ENCODE measurements at regions not wholly inside any gene's neighbourhood (a gene's known extent, or its start where the extent isn't known, plus 50 kb on each side); places are given as distances from the start of the nearest gene placed in this dataset.

DNA sequence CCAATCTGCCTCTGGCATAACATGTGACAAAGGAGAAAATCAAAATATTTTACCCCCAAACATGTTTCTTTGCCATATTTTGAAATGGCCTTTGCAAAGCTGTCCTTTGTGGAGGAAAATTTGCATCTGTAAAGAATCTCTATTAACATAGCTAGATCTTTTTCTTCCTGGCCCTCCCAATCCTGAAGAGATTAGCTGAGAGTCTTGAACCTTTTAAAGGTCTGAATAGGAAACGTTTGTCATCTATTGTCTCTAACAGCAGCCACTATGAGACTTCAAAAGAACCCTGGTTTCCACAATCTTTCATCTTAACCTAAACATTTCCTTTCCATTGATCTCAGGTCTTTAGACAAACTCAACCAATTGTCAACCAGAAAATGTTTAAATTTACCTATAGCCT, 520.9 kb upstream of the TGFBR2 start:
- DNase-seq = no peak
- TF ChIP-seq, protein P1, sequence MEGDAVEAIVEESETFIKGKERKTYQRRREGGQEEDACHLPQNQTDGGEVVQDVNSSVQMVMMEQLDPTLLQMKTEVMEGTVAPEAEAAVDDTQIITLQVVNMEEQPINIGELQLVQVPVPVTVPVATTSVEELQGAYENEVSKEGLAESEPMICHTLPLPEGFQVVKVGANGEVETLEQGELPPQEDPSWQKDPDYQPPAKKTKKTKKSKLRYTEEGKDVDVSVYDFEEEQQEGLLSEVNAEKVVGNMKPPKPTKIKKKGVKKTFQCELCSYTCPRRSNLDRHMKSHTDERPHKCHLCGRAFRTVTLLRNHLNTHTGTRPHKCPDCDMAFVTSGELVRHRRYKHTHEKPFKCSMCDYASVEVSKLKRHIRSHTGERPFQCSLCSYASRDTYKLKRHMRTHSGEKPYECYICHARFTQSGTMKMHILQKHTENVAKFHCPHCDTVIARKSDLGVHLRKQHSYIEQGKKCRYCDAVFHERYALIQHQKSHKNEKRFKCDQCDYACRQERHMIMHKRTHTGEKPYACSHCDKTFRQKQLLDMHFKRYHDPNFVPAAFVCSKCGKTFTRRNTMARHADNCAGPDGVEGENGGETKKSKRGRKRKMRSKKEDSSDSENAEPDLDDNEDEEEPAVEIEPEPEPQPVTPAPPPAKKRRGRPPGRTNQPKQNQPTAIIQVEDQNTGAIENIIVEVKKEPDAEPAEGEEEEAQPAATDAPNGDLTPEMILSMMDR (conservative IDR thresholded peaks at IDR 0.05) = no peak
- Histone ChIP-seq H3K27me3 (ENCODE audit: control insufficient read depth, insufficient read depth, low read length, poor library complexity, severe bottlenecking) (peaks cover 24% of the 10 kb centered on the region), H3K4me3 (ENCODE audit: low read length) (peak overlapping the region; percentile 66), H3K4me1 (ENCODE audit: control insufficient read depth, insufficient read depth, low read length) (peaks cover 6% of the 10 kb centered on the region), H3K9me3 (ENCODE audit: control insufficient read depth, low read length) (no peaks in the 10 kb centered on the region), H3K27ac (ENCODE audit: low read depth, low read length) (no peak overlapping the region), H3K9ac (ENCODE audit: extremely low read depth, low read length, poor library complexity, severe bottlenecking) (no peak overlapping the region), H3K36me3 (ENCODE audit: control insufficient read depth, insufficient read depth, low read length) (no peaks in the 10 kb centered on the region)
- peaks cover 6% of the 10 kb centered on the region for H3K9me3 Mint-ChIP-seq
- peaks cover 47% of the 10 kb centered on the region for H3K4me1 Mint-ChIP-seq
- H3K27me3 Mint-ChIP-seq (ENCODE audit: insufficient read depth) = peaks cover 26% of the 10 kb centered on the region
- no peaks in the 10 kb centered on the region for H3K36me3 Mint-ChIP-seq (ENCODE audit: low read depth)
- WGBS, 2 experiments (ENCODE audit: insufficient coverage in 1 of 2, insufficient read length in 1 of 2) = 0% methylated on average over 1 of the region's 1 CpG
- H3K27ac Mint-ChIP-seq = peak overlapping the region; percentile 46
- H3K4me3 Mint-ChIP-seq = peak overlapping the region; percentile 42

DNA sequence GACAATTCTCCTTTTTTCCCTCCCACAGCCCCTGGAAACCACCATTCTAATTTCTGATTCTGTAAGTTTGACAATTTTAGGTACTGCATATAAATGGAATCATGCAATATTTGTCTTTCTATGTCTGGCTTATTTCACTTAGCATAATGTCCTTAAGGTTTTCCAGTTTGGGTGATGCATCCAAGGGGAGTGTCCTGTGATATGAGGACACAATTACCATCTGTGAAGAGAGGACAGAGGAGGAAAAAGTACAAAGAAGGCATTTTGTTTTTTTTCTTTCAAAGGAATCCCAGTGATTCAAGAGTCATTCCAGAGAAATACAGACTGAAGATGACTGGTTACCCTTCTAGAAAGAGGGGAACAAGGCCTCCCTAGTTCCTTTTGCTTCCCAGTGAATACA, 514.7 kb upstream of the TGFBR2 start:
- Histone ChIP-seq H3K9ac (ENCODE audit: extremely low read depth, low read length, poor library complexity, severe bottlenecking) (no peak overlapping the region), H3K4me3 (ENCODE audit: low read length) (no peak overlapping the region), H3K36me3 (ENCODE audit: control insufficient read depth, insufficient read depth, low read length) (no peaks in the 10 kb centered on the region), H3K27me3 (ENCODE audit: control insufficient read depth, insufficient read depth, low read length, poor library complexity, severe bottlenecking) (no peaks in the 10 kb centered on the region), H3K9me3 (ENCODE audit: control insufficient read depth, low read length) (peaks cover 17% of the 10 kb centered on the region), H3K4me1 (ENCODE audit: control insufficient read depth, insufficient read depth, low read length) (no peaks in the 10 kb centered on the region), H3K27ac (ENCODE audit: low read depth, low read length) (no peak overlapping the region)
- Mint-ChIP-seq H3K36me3 (ENCODE audit: low read depth) (peaks cover 1% of the 10 kb centered on the region), H3K27me3 (ENCODE audit: insufficient read depth) (no peaks in the 10 kb centered on the region), H3K4me1 (peaks cover 4% of the 10 kb centered on the region), H3K9me3 (peaks cover 24% of the 10 kb centered on the region), H3K27ac (no peak overlapping the region), H3K4me3 (no peak overlapping the region)
- DNase-seq = no peak
- TF ChIP-seq, protein P1 (conservative IDR thresholded peaks at IDR 0.05) = no peak

DNA sequence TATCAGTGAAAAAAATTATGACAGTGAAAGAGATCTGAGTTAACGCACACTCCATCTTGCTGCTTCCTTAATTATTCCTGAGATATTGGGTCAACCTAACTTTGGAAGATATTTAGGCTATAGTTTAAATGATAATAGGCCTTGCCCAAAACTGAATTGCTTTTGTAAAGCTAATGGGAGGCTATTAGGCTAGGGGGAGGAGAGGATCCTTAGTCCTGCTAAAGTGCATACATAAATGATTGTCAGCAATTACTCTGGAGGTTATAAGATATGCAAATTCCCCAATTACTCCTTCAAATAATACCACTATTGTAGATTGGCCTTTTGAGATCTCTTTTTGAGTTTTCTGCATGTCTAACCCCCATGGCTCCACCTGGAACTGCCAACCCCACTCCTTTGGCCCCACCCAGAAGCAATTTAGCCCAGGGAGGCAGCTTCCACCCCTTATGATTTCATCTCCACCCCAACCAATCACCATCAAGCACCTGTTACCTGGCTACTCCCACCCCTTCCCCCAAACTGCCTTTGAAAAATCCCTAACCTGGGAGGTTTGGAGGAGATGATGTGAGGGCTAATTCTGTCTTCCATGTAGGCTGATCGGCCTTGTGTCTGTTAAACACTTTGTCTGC, 509.3 kb upstream of the TGFBR2 start:
- no peaks in the 10 kb centered on the region for H3K27me3 Mint-ChIP-seq (ENCODE audit: insufficient read depth)
- H3K9me3 Mint-ChIP-seq = peaks cover 25% of the 10 kb centered on the region
- H3K27ac ChIP-seq (ENCODE audit: low read depth, low read length) = no peak overlapping the region
- no peak overlapping the region for H3K4me3 Mint-ChIP-seq
- peaks cover 14% of the 10 kb centered on the region for H3K9me3 ChIP-seq (ENCODE audit: control insufficient read depth, low read length)
- 83 to 95% methylated on average over 1 to 2 of the region's 2 CpGs for WGBS, 2 experiments (ENCODE audit: insufficient coverage in 1 of 2, insufficient read length in 1 of 2)
- peaks cover 1% of the 10 kb centered on the region for H3K36me3 Mint-ChIP-seq (ENCODE audit: low read depth)
- H3K4me3 ChIP-seq (ENCODE audit: low read length) = no peak overlapping the region
- H3K4me1 ChIP-seq (ENCODE audit: control insufficient read depth, insufficient read depth, low read length) = no peaks in the 10 kb centered on the region
- TF ChIP-seq, protein P1 (conservative IDR thresholded peaks at IDR 0.05) = no peak
- no peaks in the 10 kb centered on the region for H3K27me3 ChIP-seq (ENCODE audit: control insufficient read depth, insufficient read depth, low read length, poor library complexity, severe bottlenecking)
- H3K36me3 ChIP-seq (ENCODE audit: control insufficient read depth, insufficient read depth, low read length) = no peaks in the 10 kb centered on the region
- H3K4me1 Mint-ChIP-seq = no peaks in the 10 kb centered on the region
- no peak overlapping the region for H3K9ac ChIP-seq (ENCODE audit: extremely low read depth, low read length, poor library complexity, severe bottlenecking)
- H3K27ac Mint-ChIP-seq = no peak overlapping the region
- no peak for DNase-seq

All from endodermal cell (in vitro differentiated cells).